HCT116 (cell line): ENCODE measurements at regions not wholly inside any gene's neighbourhood (a gene's known extent, or its start where the extent isn't known, plus 50 kb on each side); places are given as distances from the start of the nearest gene placed in this dataset.

Experiments
- ATAC-seq: fragments of 200-7000 bp; cut with Tn5 transposase; 2 replicates; pipeline ENCODE4 v1.9.1; 2020; ENCODE audit warnings: mild to moderate bottlenecking, moderate library complexity
- BruUV-seq: library from RNA; stranded (reverse); fragments of 400-500 nt; replicated peaks from 2 replicates; lab custom pipeline; 2021; lab: Mats Ljungman, UMichigan
- CTCF ChIA-PET: fragments of 300-600 bp; sonication (Branson Sonifier 250); formaldehyde crosslinking; loops from one replicate; lab custom pipeline; 2021; ENCODE audit warnings: antibody characterized with exemption; lab: Charles Lee
- POLR2A ChIA-PET: fragments of 300-600, 350-600 bp; sonication (Branson Sonifier 250); formaldehyde crosslinking; loops from one replicate; lab custom pipeline; 2021; ENCODE audit warnings: antibody characterized with exemption; lab: Charles Lee
- RAD21 ChIA-PET, 2 experiments: fragments of 300-600 bp; sonication (Branson Sonifier 250); formaldehyde crosslinking; loops; one replicate each; lab custom pipeline; 2023; ENCODE audit warnings: low total read pairs in 2 of 2; ENCODE audit not compliant: uncharacterized antibody in 2 of 2, unreplicated experiment in 2 of 2, low non-redundant PET in 1 of 2; lab: Charles Lee
- DNase-seq: peaks from one replicate; pipeline ENCODE4 v3.0.0-alpha.2; 2010; ENCODE audit warnings: low read depth, low spot score
- H2AFZ ChIP-seq: fragments of 200-600 bp; shearing (Covaris generic), sonication (generic); 2 replicates; pipeline ENCODE4 v1.6.1; 2017; ENCODE audit warnings: low read depth, mixed run types, mixed read lengths, antibody characterized with exemption, low read length; ENCODE audit not compliant: poor library complexity, severe bottlenecking
- H3K27ac ChIP-seq: 2 replicates; pipeline ENCODE4 v1.5.1; 2012; ENCODE audit warnings: low read depth, low read length
- H3K27me3 ChIP-seq: fragments of 200-600 bp; sonication (generic); 2 replicates; pipeline ENCODE4 v1.6.1; 2016; ENCODE audit warnings: mixed run types, low read length, mixed read lengths; ENCODE audit not compliant: insufficient read depth
- H3K36me3 ChIP-seq, 2 experiments: fragments of 200-500 bp in 1 of 2; fragments of 200-600 bp in 1 of 2; sonication (Bioruptor generic) in 1 of 2; sonication (generic) in 1 of 2; 2 replicates each; pipeline versions ENCODE4 v1.5.1 to v1.6.1; 2014 to 2016; ENCODE audit warnings: low read length in 2 of 2, inconsistent platforms in 1 of 2, mixed read lengths in 1 of 2, mixed run types in 1 of 2; ENCODE audit not compliant: insufficient read depth in 2 of 2, control insufficient read depth in 1 of 2
- H3K4me1 ChIP-seq, 2 experiments: fragments of 200-600 bp in 1 of 2; sonication (generic) in 1 of 2; 2 replicates each; pipeline versions ENCODE4 v1.5.1 to v1.6.1; 2012 to 2017; ENCODE audit warnings: low read length in 2 of 2, inconsistent platforms in 1 of 2, mild to moderate bottlenecking in 1 of 2, mixed read lengths in 1 of 2, mixed run types in 1 of 2, moderate library complexity in 1 of 2; ENCODE audit not compliant: insufficient read depth in 2 of 2, control insufficient read depth in 1 of 2
- H3K4me2 ChIP-seq: fragments of 200-600 bp; sonication (generic); 2 replicates; pipeline ENCODE4 v1.6.1; 2017; ENCODE audit warnings: mixed run types, low read length, mixed read lengths
- H3K4me3 ChIP-seq, 2 experiments: fragments of 200-600 bp in 1 of 2; sonication (generic) in 1 of 2; replicated peaks in 1 of 2; 2 replicates each; pipeline ENCODE4 v1.5.1; 2011 to 2016; ENCODE audit warnings: low read length in 2 of 2, control low read depth in 1 of 2, low read depth in 1 of 2, mild to moderate bottlenecking in 1 of 2, mixed read lengths in 1 of 2, mixed run types in 1 of 2
- H3K79me2 ChIP-seq: fragments of 200-600 bp; sonication (generic); 2 replicates; pipeline ENCODE4 v1.6.1; 2017; ENCODE audit warnings: mild to moderate bottlenecking, mixed run types, low read length, moderate library complexity, mixed read lengths; ENCODE audit not compliant: insufficient read depth
- H3K9ac ChIP-seq: fragments of 200-600 bp; sonication (generic); 2 replicates; pipeline ENCODE4 v1.6.1; 2016; ENCODE audit warnings: low read length, mixed read lengths
- H3K9me2 ChIP-seq: fragments of 200-600 bp; sonication (generic), shearing (Covaris generic); 2 replicates; pipeline ENCODE4 v1.6.1; 2017; ENCODE audit warnings: mixed run types, mild to moderate bottlenecking, moderate library complexity; ENCODE audit not compliant: insufficient read depth
- H3K9me3 ChIP-seq, 2 experiments: fragments of 200-500 bp in 1 of 2; fragments of 200-600 bp in 1 of 2; sonication (Bioruptor generic) in 1 of 2; sonication (generic) in 1 of 2; 2 replicates each; pipeline ENCODE4 v1.6.1; 2014 to 2017; ENCODE audit warnings: low read length in 2 of 2, mixed read lengths in 2 of 2, inconsistent platforms in 1 of 2, low read depth in 1 of 2, mild to moderate bottlenecking in 1 of 2, mixed run types in 1 of 2, moderate library complexity in 1 of 2; ENCODE audit not compliant: control insufficient read depth in 1 of 2, insufficient read depth in 1 of 2
- H4K20me1 ChIP-seq: fragments of 200-600 bp; sonication (generic), shearing (Covaris generic); 2 replicates; pipeline ENCODE4 v1.6.1; 2017; ENCODE audit warnings: mixed run types, mild to moderate bottlenecking, moderate library complexity; ENCODE audit not compliant: insufficient read depth
- ATF3 ChIP-seq: IDR thresholded peaks from 2 replicates; pipeline ENCODE4 v1.6.1; 2012
- CBX3 ChIP-seq: IDR thresholded peaks from 2 replicates; pipeline ENCODE4 v1.6.1; 2012; ENCODE audit warnings: low read depth
- EGR1 ChIP-seq: IDR thresholded peaks from 2 replicates; pipeline ENCODE4 v1.6.1; 2012; ENCODE audit warnings: low read depth
- EZH2phosphoT487 ChIP-seq: fragments of 200-600 bp; IDR thresholded peaks from 2 replicates; pipeline ENCODE4 v1.6.1; 2018; ENCODE audit warnings: antibody characterized with exemption, borderline replicate concordance
- FOSL1 ChIP-seq: IDR thresholded peaks from 2 replicates; pipeline ENCODE4 v1.6.1; 2012; ENCODE audit warnings: low read depth
- POLR2AphosphoS5 ChIP-seq: IDR thresholded peaks from 2 replicates; pipeline ENCODE4 v1.6.1; 2011; ENCODE audit warnings: mild to moderate bottlenecking, low read depth, low read length, moderate library complexity
- RAD21 ChIP-seq: IDR thresholded peaks from 2 replicates; pipeline ENCODE4 v1.6.1; 2012; ENCODE audit warnings: low read depth, mild to moderate bottlenecking
- SP1 ChIP-seq: IDR thresholded peaks from 2 replicates; pipeline ENCODE4 v1.6.1; 2012; ENCODE audit warnings: low read depth
- SRF ChIP-seq: IDR thresholded peaks from 2 replicates; pipeline ENCODE4 v1.6.1; 2012; ENCODE audit warnings: low read depth
- ZBTB33 ChIP-seq: IDR thresholded peaks from 2 replicates; pipeline ENCODE4 v1.6.1; 2011; ENCODE audit warnings: mild to moderate bottlenecking, low read length, moderate library complexity; ENCODE audit not compliant: insufficient replicate concordance; ENCODE audit errors: extremely low read depth
- intact Hi-C: fragments of 100-400 bp; cut with micrococcal nuclease; formaldehyde crosslinking; loops from 2 replicates; pipeline ENCODE4 v1.10.0; 2022
- TF ChIP-seq, protein P1 (sequence below): IDR thresholded peaks from 2 replicates; pipeline ENCODE4 v1.6.1; 2012; ENCODE audit warnings: low read depth

DNA sequence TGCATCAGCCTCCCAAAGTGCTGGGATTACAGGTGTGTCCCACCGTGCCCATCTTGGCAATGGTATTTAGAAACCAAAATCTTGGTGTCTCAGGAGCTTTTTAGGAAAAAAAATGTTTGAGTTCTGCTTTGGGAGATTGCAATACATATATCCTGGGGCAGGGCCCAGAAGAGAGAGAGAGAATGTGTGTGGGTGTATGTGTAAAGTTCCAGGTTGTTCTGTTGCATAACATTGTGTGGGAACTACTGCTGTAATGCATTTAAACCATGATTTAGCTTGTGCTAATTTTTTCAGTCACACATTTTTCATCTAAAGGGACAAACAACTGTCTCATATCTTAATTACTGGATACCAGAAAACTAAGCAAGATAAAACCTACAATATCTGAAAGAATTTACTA lies 70.8 kb upstream of the NABP1 start:
- Histone ChIP-seq H2AFZ (no peak overlapping the region), H3K36me3 (no peaks in the 10 kb centered on the region), H3K9me3 (no peaks in the 10 kb centered on the region), H3K4me1 (no peaks in the 10 kb centered on the region), H3K4me2 (no peak overlapping the region), H3K9me2 (no peaks in the 10 kb centered on the region), H3K4me3 (no peak overlapping the region), H3K9ac (no peak overlapping the region), H4K20me1 (no peaks in the 10 kb centered on the region), H3K27me3 (no peaks in the 10 kb centered on the region)
- POLR2A ChIA-PET = no interaction called here
- intact Hi-C loops = no loop called here
- RAD21 ChIA-PET = no interaction called here
- BruUV-seq = no TSS peak
- CTCF ChIA-PET = no interaction called here
- ATAC-seq = no peak
- TF ChIP-seq, protein P1, sequence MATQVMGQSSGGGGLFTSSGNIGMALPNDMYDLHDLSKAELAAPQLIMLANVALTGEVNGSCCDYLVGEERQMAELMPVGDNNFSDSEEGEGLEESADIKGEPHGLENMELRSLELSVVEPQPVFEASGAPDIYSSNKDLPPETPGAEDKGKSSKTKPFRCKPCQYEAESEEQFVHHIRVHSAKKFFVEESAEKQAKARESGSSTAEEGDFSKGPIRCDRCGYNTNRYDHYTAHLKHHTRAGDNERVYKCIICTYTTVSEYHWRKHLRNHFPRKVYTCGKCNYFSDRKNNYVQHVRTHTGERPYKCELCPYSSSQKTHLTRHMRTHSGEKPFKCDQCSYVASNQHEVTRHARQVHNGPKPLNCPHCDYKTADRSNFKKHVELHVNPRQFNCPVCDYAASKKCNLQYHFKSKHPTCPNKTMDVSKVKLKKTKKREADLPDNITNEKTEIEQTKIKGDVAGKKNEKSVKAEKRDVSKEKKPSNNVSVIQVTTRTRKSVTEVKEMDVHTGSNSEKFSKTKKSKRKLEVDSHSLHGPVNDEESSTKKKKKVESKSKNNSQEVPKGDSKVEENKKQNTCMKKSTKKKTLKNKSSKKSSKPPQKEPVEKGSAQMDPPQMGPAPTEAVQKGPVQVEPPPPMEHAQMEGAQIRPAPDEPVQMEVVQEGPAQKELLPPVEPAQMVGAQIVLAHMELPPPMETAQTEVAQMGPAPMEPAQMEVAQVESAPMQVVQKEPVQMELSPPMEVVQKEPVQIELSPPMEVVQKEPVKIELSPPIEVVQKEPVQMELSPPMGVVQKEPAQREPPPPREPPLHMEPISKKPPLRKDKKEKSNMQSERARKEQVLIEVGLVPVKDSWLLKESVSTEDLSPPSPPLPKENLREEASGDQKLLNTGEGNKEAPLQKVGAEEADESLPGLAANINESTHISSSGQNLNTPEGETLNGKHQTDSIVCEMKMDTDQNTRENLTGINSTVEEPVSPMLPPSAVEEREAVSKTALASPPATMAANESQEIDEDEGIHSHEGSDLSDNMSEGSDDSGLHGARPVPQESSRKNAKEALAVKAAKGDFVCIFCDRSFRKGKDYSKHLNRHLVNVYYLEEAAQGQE = no peak
- TF ChIP-seq, all 23 proteins: peak for 0
- DNase-seq = no peak
- Histone ChIP-seq H3K79me2 (no peaks in the 10 kb centered on the region), H3K27ac (no peak overlapping the region)

DNA sequence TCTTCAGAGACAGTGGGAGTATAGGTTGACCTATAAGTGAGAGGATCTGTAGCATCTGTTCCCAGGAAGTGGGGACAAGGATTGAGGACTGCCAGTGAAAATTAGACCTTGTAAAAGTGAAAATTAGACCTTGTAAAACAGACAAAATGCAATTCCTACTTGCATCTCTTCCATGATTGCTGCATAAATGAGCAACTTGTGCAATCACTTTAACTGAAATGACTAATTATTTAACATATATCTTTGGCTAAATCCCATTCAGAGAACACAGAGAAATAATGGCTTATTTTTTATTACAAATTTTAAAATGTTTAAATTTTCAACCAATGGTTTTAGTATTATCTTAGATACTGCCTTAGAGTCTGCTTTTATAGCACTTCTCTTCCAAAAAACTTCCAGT lies 67.2 kb upstream of the NABP1 start:
- BruUV-seq = no TSS peak
- TF ChIP-seq FOSL1 (no peak), ZBTB33 (no peak), SP1 (no peak), EZH2phosphoT487 (no peak), ATF3 (no peak), EGR1 (no peak), RAD21 (no peak), SRF (no peak), POLR2AphosphoS5 (no peak), CBX3 (no peak)
- TF ChIP-seq, protein P1 = no peak

More for the DNA sequence above, 67.2 kb upstream of the NABP1 start:
- Histone ChIP-seq H3K27ac (no peak overlapping the region), H3K36me3 (no peaks in the 10 kb centered on the region), H4K20me1 (no peaks in the 10 kb centered on the region), H3K4me2 (no peak overlapping the region), H3K9me3 (no peaks in the 10 kb centered on the region), H3K9me2 (no peaks in the 10 kb centered on the region), H3K4me1 (no peaks in the 10 kb centered on the region), H2AFZ (no peak overlapping the region), H3K79me2 (no peaks in the 10 kb centered on the region), H3K27me3 (no peaks in the 10 kb centered on the region), H3K9ac (no peak overlapping the region), H3K4me3 (no peak overlapping the region)
- CTCF ChIA-PET = no interaction called here
- POLR2A ChIA-PET = no interaction called here
- DNase-seq = no peak
- RAD21 ChIA-PET = no interaction called here
- no peak for ATAC-seq
- intact Hi-C loops = no loop called here
